DND-41 (cell line): ENCODE measurements at regions not wholly inside any gene's neighbourhood (a gene's known extent, or its start where the extent isn't known, plus 50 kb on each side); places are given as distances from the start of the nearest gene placed in this dataset.
A peak's percentile ranks its signal among the peaks of the same experiment; 100 is the strongest.

ENCODE experiments used
- ATAC-seq: fragments of 200-7000 bp; cut with Tn5 transposase; 3 replicates; pipeline ENCODE4 v1.9.1; 2021; ENCODE audit warnings: low read depth; ENCODE audit not compliant: insufficient read depth
- DNase-seq: peaks from one replicate; pipeline ENCODE4 v3.0.0-alpha.2; 2020
- H2AFZ ChIP-seq: 2 replicates; pipeline ENCODE4 v1.6.0; 2012; ENCODE audit warnings: low read depth, low read length
- H3K27ac ChIP-seq: 2 replicates; pipeline ENCODE4 v1.5.1; 2012; ENCODE audit warnings: low read length, inconsistent platforms
- H3K27me3 ChIP-seq: fragments of 200-600 bp; sonication (generic); 2 replicates; pipeline ENCODE4 v1.6.0; 2012; ENCODE audit warnings: low read length, mild to moderate bottlenecking, inconsistent platforms; ENCODE audit not compliant: insufficient read depth, poor library complexity
- H3K36me3 ChIP-seq: 2 replicates; pipeline ENCODE4 v1.5.1; 2012; ENCODE audit warnings: low read length, inconsistent platforms; ENCODE audit not compliant: insufficient read depth
- H3K4me1 ChIP-seq: 2 replicates; pipeline ENCODE4 v1.5.1; 2012; ENCODE audit warnings: mild to moderate bottlenecking, low read length; ENCODE audit not compliant: insufficient read depth
- H3K4me2 ChIP-seq: 2 replicates; pipeline ENCODE4 v1.6.0; 2012; ENCODE audit warnings: mild to moderate bottlenecking, moderate library complexity, low read length, inconsistent platforms; ENCODE audit not compliant: insufficient read depth
- H3K4me3 ChIP-seq, 2 experiments: fragments of 200-600 bp in 1 of 2; shearing (Covaris generic) in 1 of 2; 2 replicates each; pipeline ENCODE4 v1.5.1; 2012 to 2016; ENCODE audit warnings: inconsistent platforms in 2 of 2, low read length in 2 of 2, mild to moderate bottlenecking in 2 of 2, low read depth in 1 of 2, moderate library complexity in 1 of 2
- H3K79me2 ChIP-seq: 2 replicates; pipeline ENCODE4 v1.6.0; 2012; ENCODE audit warnings: low read length, inconsistent platforms; ENCODE audit not compliant: insufficient read depth
- H3K9ac ChIP-seq: 2 replicates; pipeline ENCODE4 v1.6.0; 2012; ENCODE audit warnings: low read depth, mild to moderate bottlenecking, inconsistent platforms, low read length, moderate library complexity
- H3K9me3 ChIP-seq: 2 replicates; pipeline ENCODE4 v1.5.1; 2012; ENCODE audit warnings: low read length, moderate library complexity, mild to moderate bottlenecking, inconsistent platforms; ENCODE audit not compliant: insufficient read depth, severe bottlenecking
- H4K20me1 ChIP-seq: 2 replicates; pipeline ENCODE4 v1.6.0; 2012; ENCODE audit warnings: low read length; ENCODE audit not compliant: insufficient read depth
- CTCF ChIP-seq: IDR thresholded peaks from 2 replicates; pipeline ENCODE4 v1.5.1; 2012; ENCODE audit warnings: borderline replicate concordance, low read length, moderate library complexity, mild to moderate bottlenecking; ENCODE audit not compliant: poor library complexity, severe bottlenecking; ENCODE audit errors: extremely low read depth
- EZH2 ChIP-seq: IDR thresholded peaks from 3 replicates; pipeline ENCODE4 v1.6.1; 2012; ENCODE audit warnings: borderline replicate concordance, low read depth, mild to moderate bottlenecking, moderate library complexity, low read length, inconsistent platforms; ENCODE audit not compliant: severe bottlenecking

- Histone ChIP-seq H3K4me2 (peak overlapping the region; percentile 44), H2AFZ (peak overlapping the region; percentile 63; the same call in 1 of the 2 replicates), H4K20me1 (no peaks in the 10 kb centered on the region), H3K27me3 (no peaks in the 10 kb centered on the region), H3K27ac (peak overlapping the region; percentile 98), H3K9me3 (no peaks in the 10 kb centered on the region), H3K9ac (peak overlapping the region; percentile 41), H3K4me1 (peaks cover 45% of the 10 kb centered on the region), H3K4me3 (no peak overlapping the region; a peak in 1 of 4 replicates), H3K36me3 (no peaks in the 10 kb centered on the region), H3K79me2 (no peaks in the 10 kb centered on the region)
- ATAC-seq = no peak
- DNase-seq = no peak
- TF ChIP-seq EZH2 (no peak), CTCF (no peak)
Measured at GRCh38 chr12:116358536-116358892, 81.0 kb upstream of the MED13L start.

GRCh38 chr12:116358893-116359761 lies 81.6 kb upstream of the MED13L start:
- Histone ChIP-seq H3K27ac (peak overlapping the region; percentile 98), H3K9ac (peak overlapping the region; percentile 41), H3K27me3 (no peaks in the 10 kb centered on the region), H3K4me2 (peak overlapping the region; percentile 44), H3K4me1 (peaks cover 45% of the 10 kb centered on the region), H2AFZ (peak overlapping the region; percentile 63), H4K20me1 (no peaks in the 10 kb centered on the region), H3K79me2 (no peaks in the 10 kb centered on the region), H3K9me3 (no peaks in the 10 kb centered on the region), H3K36me3 (no peaks in the 10 kb centered on the region), H3K4me3 (peak overlapping the region in 1 of 2 experiments; percentile 39; a peak in 2 of 4 replicates)
- ATAC-seq (peak; percentile 74), DNase-seq (peak; percentile 87)
- TF ChIP-seq EZH2 = no peak

GRCh38 chr12:116360579-116361413 lies 83.3 kb upstream of the MED13L start:
- Histone ChIP-seq H3K79me2 (no peaks in the 10 kb centered on the region), H3K27ac (peak overlapping the region; percentile 98), H3K4me1 (peaks cover 45% of the 10 kb centered on the region), H3K4me2 (peak overlapping the region; percentile 54), H3K9ac (peak overlapping the region; percentile 58), H3K4me3 (peak overlapping the region in 1 of 2 experiments; percentile 40; a peak in 2 of 4 replicates), H3K9me3 (no peaks in the 10 kb centered on the region), H3K27me3 (no peaks in the 10 kb centered on the region), H3K36me3 (no peaks in the 10 kb centered on the region), H4K20me1 (no peaks in the 10 kb centered on the region), H2AFZ (no peak overlapping the region)
- DNase-seq = peak; percentile 71
- peak; percentile 20 for ATAC-seq
- TF ChIP-seq CTCF (no peak), EZH2 (no peak)
